ENCODE measurements at regions not wholly inside any gene's neighbourhood (a gene's known extent, or its start where the extent isn't known, plus 50 kb on each side); places are given as distances from the start of the nearest gene placed in this dataset.
A peak's percentile ranks its signal among the peaks of the same experiment; 100 is the strongest.

DNA sequence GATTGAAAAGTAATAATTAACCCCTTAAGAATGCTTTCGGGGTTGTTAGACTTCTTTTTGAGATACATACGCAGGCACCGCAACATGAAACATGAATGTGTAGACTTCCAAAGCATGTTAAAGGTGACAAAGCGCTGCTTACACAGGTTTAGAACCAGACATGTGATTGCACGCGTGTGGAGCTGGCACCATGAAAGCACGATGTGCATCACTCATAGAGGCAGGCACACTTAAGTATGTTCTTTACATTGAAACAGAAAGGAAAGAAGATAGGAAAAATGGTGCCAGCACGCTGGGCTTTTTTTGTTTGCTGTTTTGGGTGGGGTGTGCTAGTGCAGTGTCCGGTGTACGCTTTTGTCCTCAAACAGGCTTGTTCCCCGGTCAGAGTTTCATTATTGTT lies 83.6 kb upstream of the PPARA start:
- no peak for DNase-seq (ENCODE audit: low spot score)

DNA sequence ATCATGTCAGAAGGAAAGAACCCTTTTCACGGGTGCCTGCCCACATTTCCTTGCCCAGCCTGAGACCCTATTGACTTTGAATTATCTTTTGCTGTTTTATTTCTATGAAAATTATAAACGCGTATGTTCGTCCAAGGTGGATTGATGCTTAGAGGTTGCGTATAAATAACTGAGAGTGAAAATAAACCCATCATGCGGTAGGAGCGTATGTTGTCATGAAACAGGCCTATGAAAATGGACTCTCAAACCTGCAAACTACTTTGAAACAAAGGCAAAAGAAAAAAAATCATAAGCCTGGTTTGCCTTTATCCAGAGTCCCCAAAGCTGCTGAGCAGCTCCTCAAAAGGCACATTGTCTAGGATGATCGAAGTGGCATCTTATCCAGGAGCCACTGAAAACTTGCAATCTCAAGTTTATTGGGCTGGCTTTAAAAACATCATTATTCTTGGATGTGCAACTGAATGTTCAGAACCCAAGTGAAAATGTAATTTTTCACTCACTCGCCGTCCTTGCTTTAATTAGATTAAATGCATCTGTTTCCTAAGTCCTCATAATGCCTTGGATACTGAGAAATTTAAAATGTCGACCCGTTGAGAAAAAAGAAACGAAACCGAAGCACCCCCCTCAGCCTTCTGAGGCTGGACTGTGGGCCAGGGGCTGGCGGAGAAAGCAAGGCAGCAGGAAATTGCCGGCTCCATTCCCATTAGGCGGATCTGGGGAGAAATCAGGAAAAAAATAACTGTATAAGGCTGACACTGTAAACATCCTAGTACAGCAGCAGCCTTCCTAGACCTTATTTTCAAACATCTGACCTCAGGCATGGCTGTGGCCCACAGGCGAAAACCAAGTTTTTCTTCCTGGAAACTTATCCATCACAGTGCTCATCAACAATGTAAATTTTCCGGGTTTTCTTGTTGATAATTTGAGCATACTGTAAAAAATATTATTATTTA lies 82.9 kb upstream of the PPARA start:
- DNase-seq (ENCODE audit: low spot score) = no peak

DNA sequence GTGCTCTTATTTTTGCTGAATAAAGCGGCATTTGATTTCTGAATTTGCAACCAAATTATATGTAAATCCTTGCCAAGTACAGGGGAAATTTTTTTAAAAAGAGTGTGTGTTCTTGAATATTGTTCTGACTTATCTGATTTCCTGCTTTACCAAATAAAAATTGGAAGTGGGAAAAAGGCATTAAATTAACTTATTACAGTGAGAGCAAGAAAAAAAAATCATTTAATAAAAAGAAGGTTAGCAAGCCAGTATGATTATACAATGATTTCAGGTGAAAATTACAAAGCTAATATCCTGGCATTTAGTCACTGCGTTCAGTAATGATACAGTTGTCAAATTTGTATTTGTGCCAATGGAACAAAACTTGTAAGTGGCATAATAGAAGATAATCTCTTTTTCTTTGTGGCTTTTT lies 82.1 kb upstream of the PPARA start:
- no peak for DNase-seq (ENCODE audit: low spot score)

DNA sequence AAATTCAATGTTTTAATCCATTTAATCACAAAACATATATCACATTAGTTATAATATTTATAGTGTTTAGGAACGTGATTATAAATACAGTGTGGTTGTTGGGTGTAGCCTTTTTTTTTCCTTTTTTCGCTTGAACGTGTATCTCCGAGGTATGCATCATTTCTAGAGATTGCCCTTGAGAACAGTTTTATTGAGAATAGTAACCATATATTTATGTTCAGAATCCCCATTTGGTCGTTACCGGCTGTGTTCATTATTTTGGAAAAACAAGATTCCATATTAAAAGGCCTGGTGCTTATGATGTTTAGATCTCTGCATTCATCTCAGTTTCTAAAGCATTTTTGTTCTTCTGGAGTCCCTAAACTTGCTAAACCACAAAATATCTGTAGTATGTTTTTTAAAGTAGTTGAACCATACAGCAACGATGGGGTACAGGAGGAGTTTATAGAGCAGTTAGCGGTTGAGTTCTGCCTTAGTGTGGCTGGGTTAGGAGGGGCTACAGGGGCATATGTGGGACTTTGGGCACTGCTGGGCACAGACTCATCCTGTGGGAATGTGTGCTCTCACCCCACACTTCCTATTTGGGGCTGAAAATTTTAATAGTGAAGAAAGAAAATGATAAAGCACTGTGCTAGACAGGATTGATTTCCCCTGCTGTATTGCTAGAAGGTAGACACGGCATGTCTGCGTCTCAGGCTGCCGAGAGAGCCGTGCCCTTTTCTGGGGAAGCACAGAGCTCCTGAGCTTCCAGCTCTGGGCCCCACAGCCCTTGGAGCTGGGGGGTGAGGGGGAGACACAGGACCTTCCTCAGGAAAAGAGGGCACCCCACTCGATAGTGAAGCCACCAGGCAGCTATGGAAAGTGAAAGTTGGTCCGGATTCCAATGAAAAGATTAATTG lies 81.5 kb upstream of the PPARA start:
- no peak for DNase-seq (ENCODE audit: low spot score)

DNA sequence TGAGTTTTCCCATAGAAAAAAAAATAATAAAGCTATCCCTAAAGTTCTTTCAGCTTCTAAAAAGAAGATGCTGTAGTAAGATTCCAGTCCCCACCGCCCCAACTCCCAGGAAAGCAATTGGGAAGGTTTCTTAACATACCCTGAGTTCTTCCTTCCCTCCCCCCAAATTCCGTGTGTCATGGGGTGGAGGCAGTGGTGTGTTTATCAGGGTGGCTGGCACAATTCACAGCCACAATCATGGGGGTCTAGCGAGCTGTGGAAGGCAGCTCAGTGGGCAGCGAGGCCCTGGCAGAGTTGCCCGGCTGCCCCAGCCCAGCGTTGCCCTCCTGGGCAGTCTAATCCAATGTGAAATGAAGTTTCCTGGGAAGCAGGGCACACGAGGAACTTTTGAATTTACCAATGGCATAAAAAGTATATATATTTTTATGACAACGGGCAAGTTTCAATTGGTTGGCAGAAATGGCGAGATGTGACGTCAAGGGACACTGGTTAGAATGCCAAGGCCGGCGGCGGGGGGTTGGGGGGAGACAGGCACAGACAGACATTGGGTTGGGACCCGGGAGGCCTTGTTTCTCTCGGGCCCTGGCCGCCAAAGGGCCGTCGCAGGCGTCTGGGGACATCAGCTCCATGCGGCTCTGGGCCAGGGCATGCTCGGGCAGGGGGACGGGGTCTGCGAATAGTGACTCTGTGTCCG lies 80.7 kb upstream of the PPARA start:
- DNase-seq (ENCODE audit: low spot score) = peak; percentile 92

DNA sequence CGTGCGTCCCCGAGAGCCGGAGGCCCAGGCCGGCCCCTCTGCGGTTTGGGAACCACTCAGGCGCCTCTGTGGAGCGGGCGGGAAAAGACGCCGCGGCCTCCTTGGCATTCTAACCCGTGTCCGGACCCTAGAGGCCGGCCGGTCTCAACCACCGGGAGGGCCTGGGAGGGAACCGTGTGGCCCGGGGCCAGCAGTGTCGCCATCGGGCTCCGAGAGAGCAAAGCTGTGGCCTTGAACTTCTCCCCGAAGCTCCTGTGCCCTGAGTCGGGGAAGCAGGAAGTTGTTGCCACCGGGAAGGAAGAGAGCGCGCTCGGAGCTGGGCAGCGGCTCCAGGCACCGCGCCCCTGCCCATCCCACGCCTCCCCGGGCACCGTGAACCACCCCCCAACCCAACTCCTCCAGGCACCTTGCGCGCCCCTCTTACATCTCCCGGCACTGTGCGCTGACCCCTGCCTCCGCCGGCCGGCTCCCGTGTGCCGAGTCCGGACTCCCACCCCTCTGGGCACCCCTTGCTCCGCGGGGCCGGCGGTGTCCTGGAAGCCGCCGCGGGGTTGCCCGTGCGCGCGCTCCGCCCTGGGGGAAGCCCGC lies 80.0 kb upstream of the PPARA start:
- no peak for DNase-seq (ENCODE audit: low spot score)

DNA sequence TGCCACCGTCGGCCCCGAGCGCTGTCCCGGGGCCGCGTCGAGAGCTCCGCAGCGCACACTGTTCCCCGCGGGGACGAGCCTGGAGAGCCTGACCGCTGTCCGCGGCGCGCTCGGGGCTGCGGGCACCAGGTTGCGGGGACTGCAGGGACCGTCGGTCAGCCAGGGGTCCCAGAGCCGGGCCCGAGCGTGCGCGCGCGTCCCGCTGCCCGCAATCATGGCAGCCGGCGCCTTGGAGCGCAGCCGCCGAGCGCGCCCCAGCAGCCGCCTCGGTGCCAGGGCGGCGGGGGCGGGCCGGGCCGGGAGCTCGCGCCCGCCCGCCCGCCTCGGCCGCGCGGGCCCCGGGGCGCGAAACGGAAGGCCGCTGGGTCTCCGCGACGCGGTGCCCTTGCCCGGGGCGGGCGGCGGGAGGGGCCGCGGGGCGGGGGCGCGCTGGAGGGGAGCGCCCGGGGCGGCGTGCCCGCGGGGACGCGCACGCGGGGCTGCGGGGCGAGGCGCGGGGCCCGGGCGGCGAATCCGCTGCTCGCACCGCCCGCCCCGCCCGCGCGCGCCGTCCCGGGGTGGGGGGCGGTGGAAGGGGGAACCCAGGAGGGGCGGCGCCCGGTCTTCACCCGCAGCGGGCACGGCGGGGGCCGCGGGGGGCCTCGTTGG lies 79.4 kb upstream of the PPARA start:
- DNase-seq (ENCODE audit: low spot score) = peak; percentile 90

DNA sequence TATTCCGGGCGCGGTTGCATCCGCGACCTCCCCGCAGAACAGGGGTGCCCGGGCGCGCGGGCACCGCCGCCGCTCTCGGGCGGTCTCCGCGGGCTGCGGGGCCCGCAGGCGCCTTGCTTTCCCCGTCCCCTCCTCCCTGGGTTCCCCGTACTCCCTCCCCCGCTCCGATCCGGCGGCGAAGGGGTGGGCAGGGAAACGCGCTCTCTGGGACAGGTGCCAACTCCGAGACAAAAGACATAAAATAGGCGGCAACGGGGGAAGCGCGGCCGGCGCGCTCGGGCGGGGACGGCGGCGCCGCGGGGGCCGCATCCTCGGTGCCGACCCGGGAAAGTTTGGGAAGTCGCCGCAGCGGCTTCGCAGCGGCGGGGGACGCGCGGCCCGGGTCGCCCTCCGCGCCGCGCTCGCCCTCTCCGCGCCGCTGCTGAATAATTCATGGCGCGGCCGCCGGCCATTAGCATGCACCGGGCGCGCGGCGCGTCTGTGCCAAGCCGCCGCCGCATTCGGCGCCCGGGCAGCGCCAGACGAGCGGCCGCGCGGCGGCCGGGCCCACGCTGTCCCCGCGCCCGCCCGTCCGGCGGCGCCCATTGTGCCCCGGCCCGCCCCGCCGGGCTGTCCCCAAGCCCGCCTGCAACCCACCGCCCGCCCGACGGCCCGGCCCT lies 78.7 kb upstream of the PPARA start:
- peak; percentile 95 for DNase-seq (ENCODE audit: low spot score)

DNA sequence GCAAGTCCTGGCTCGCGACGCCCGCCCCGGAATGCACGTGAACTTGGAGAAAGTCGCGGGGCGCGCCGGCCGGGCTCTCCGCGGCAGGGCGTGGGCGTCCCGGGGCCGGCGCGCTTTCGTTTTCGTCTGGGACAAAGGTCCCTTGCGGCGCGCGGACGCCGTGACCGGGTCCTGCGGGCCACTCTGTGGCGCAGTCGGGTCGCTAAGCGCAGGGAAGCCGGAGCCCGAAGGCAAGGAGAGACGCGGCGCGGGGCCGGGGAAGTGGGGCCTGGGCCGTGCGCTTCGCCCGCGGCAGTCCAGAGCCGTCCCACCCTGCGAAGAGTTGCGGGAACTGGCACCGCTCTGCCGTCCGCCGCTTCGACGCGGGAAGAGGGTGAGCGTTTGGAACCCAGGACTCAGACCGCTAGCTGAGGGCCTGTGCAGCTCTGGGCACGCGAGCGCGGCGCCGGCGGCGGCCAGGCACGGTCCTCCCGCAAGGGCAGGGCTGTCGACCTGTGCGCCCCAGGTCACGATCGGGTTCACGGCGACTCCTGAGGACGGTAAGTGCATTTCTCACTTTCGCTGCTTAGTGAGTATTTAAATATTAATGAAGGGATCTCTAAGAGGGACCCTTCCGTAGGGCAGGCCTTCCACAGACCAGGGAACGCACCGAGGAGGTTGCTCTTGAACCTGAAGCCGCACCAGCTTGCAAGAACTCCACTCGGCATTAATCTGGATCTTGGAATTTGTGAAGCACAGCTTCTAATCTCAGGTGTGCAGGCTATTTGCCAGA lies 78.0 kb upstream of the PPARA start:
- no peak for DNase-seq (ENCODE audit: low spot score)

DNA sequence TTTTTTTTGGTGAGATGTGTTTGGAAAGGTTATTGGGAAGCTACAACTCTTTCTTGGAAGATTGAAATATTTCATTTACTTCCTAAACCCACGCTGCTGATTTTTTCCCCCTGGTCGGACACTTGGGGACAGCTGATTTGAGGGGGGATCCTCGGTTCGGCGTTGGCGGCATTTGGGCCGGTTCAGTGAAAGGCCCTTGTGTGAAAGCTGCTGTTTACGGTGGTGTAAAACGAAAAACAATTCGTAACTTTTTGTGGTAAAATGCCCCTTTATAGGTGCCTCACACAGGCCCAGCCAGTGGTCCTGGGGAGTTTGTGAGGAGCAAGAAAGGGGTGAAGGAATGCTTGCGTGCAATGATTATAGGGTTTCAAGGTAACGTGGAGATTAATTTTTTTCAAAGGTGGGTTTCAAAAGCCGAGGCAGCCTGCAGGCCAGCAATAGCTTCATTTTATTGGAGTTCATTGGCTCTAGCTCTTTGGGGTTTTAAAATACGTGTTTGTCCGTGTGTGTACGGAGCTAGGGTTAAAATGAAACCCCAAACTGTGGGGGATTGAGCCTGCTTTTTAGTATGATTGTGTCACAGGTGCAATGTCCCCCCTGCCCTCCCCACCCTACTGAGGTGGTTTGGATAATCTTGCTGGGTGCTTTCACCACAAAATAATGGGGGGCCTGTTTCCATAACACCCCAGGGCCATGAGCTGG lies 77.2 kb upstream of the PPARA start:
- DNase-seq (ENCODE audit: low spot score) = no peak

DNA sequence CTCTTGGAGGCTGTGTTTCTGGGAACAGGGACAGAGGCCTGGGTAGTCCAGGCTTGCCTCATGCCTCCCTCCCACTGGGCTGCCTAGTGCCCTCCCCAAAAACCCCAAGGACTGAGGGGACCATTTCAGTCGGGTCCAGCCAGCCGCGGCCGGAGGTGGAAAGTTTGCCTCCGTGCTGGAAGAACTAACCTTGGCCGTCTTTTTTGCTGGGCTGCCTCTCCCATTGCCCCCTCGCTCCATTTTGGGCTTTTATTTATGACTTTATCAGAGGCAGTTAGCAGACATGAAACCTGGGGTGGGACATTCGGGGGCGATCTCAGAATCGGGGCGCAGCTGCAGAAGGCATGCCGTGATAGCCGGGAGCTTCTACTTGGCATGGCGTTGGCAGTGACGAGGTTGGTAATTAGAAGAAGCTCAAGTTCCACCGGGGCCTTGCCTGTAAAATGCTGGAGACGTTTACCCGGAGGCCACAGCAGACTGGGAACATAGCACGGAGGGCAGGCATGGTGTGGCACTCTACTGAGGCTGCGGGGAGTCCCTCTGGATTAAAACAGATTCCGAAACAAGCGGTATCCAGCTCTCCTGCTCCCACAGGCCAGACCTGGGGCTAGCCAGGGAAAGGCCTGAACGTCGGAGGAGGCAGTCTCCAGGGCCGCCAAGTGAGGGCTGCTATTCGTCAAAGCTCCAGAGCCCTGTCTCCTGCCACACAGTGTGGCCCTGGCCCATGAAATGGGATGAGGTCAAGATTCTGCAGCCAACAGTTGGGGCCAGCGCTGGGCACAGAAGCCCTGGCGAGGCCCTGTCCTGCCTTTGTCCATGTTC lies 76.4 kb upstream of the PPARA start:
- DNase-seq (ENCODE audit: low spot score) = no peak

DNA sequence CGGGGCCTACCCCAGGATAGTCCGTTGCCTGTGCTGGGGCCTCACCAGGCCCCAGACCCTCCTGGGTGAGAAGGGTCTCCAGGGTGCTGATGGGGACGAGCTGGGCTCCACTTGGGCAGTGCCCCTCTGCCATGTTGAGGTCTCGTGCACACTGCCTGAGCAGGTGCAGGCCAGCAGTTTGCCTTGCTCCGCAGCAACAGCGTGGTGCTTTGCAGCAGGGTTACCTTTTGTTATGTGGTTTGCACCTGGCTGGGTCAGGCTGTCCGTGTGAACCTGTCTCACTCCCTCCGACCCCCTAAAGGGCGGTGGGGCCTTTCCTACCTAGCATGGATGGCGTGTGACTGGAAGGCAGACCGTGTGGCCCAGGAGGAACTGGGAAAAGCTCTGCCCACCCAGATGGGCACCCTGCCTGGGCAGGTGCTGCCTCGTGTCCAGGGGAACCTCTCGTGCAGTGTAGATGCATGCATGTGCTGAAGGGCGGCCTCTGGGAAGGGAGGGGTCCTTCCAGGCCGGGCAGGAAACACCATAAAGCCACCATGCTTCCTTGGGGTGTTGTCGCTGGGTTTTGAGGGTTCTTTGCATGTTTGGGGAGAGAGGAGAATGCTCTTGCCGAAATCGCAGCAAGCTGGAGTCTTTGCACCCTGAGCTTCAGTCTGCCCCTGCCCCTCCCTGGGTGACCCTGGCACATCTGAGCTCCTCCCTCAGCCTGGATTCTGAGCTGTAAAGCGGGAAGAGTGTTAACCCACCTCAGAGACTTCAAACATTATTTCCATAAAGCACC lies 75.4 kb upstream of the PPARA start:
- DNase-seq (ENCODE audit: low spot score) = no peak

DNA sequence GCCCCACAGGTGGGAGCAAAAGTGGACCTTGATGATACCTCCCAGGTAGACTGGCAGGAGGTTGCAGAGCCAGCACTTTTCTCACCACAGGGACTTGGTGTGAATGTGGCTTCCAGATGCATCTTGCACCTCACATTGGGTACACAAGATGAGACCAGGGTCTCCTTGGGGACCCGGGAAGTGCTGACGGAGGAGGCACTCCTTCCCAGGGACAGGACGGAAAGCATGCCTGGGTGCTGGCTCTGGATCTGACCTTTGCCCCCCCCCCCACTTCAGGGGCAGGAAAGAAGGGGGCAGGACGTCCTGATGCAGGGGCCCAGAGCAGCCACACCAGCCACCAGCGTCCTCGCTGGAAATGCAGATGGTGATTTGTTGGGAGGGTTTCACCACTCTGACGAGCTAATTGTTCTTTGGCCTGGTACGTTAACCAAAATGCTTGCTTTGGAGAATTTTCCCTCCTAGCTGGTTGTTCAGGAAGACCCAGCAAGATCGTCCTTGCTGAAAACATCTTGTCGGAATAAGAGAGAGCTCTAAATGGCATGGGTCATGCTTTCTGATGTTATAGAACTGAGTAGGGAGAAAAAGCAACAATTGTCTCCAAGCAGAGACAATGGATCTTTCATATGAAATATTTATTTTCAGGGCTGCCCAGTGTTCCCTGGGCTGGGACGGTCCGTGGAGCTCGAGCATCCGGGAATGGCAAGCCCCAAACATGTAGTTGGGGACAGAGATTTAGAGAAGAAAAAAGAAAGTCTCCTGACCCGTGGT lies 74.4 kb upstream of the PPARA start:
- DNase-seq (ENCODE audit: low spot score) = no peak

DNA sequence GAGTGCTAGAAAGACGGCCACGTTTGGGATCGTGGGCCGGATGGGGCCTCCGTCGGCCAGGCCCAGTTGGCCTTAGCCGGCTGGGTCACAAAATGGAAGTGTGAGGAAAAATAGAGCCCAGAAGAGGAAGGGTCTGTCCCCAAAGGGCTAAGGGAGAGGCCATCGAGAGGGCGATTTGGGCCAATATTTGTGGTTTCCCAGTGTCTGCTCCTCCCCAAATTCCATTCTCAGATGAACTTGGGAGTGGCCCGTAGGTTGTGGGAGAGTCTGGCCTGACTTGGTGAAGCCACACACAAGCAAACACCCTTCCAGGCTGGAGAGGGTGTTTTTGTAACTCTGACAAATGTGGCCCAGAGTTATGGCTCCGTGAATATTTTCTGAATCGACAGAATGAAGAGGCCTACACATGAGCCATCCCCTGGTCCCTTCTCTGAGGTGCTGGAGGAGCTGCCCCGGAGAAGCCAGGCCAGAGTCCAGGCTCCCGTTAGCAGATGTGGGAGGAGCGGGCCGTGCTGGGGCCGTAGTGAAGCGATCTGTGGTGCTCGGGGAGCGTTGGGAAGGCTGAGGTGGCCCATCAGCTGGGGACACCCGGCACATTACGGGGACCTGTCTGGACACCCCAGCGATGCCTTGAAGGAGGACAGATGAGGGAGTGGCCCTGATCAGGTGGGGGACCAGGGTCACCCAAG lies 73.5 kb upstream of the PPARA start:
- DNase-seq (ENCODE audit: low spot score) = no peak

DNA sequence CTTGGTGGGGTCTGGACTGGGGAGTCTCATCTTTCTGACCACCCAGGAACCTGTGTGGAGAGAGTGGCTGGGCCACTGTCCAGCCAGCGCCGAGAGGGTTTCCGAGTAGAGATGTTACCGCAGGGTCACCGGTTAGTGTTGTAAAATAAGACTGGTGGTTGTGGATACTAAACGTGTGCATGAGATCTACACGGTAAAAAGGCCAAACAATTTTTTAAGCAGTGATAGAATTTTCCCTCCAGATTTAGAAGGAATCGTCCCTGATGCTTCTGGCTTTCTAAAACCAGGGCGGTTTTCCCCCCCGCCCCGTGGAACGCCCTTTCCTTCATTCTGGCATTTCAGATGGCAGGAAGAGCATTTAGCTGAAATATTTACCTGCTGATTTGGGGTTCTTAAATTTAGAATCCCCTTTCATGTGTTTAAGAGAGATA lies 72.6 kb upstream of the PPARA start:
- no peak for DNase-seq (ENCODE audit: low spot score)

All from putamen (tissue), 1 donor.